GM21825 (cell line): ENCODE measurements at regions not wholly inside any gene's neighbourhood (a gene's known extent, or its start where the extent isn't known, plus 50 kb on each side); places are given as distances from the start of the nearest gene placed in this dataset.

Source experiments
- ATAC-seq: cut with Tn5 transposase; IDR thresholded peaks from one replicate; pipeline ENCODE4 v1.9.1; 2021; ENCODE audit warnings: mild to moderate bottlenecking, moderate library complexity; ENCODE audit not compliant: unreplicated experiment

- ATAC-seq: no peak
Observed at GRCh38 chr1:227378871-227379554, 60.7 kb upstream of the CDC42BPA start.

GRCh38 chr1:227378181-227378580 is 59.9 kb upstream of the CDC42BPA start:
- no peak for ATAC-seq

- ATAC-seq: no peak
Observed at GRCh38 chr1:227374846-227375245, 56.6 kb upstream of the CDC42BPA start.

- ATAC-seq: no peak
Observed at GRCh38 chr1:227372726-227373130, 54.4 kb upstream of the CDC42BPA start.

- ATAC-seq: no peak
Observed at GRCh38 chr1:227370533-227371254, 52.4 kb upstream of the CDC42BPA start.

- no peak for ATAC-seq
Observed at GRCh38 chr1:227369102-227369760, 50.9 kb upstream of the CDC42BPA start.
